Prostate gland (tissue), 2 donors: ENCODE measurements at regions not wholly inside any gene's neighbourhood (a gene's known extent, or its start where the extent isn't known, plus 50 kb on each side); places are given as distances from the start of the nearest gene placed in this dataset.
"Not testable (repeated sequence)": the region's sequence is repeated elsewhere in the genome, so short reads cannot be mapped to it uniquely, and the experiment has no call there.

Source experiments
- DNase-seq: peaks from one replicate; pipeline ENCODE4 v3.0.0-alpha.2; 2019; ENCODE audit warnings: low spot score
- H3K27ac ChIP-seq, 2 donors: fragments of 200-600 bp; sonication (generic); 2 replicates each; pipeline ENCODE4 v1.5.1; 2017 to 2019
- H3K27me3 ChIP-seq: fragments of 200-600 bp; sonication (generic); replicated peaks from 2 replicates; pipeline ENCODE4 v1.5.1; 2019; ENCODE audit not compliant: insufficient read depth
- H3K36me3 ChIP-seq, 2 donors: fragments of 200-600 bp; sonication (generic); 1 replicate in 1 of 2; 2 replicates in 1 of 2; pipeline versions ENCODE4 v1.5.1 to v1.8.1; 2017 to 2019
- H3K4me1 ChIP-seq: fragments of 200-600 bp; sonication (generic); replicated peaks from 2 replicates; pipeline ENCODE4 v1.5.1; 2019
- H3K4me3 ChIP-seq, 2 donors: fragments of 200-600 bp; sonication (generic); 2 replicates each; pipeline ENCODE4 v1.5.1; 2017 to 2019
- H3K9me3 ChIP-seq: fragments of 200-600 bp; sonication (generic); 2 replicates; pipeline ENCODE4 v1.5.1; 2017
- POLR2A ChIP-seq: fragments of 450-650 bp; IDR thresholded peaks from one replicate; pipeline ENCODE4 v1.6.1; 2016; ENCODE audit warnings: antibody characterized with exemption, mild to moderate bottlenecking
- POLR2AphosphoS5 ChIP-seq: sonication (generic); formaldehyde crosslinking; IDR thresholded peaks from one replicate; pipeline ENCODE4 v1.6.1; 2017; ENCODE audit warnings: antibody characterized with exemption
- WGBS: methylation state at CpG from one replicate; pipeline ENCODE4 v1.1.5; 2018; 5-methylcytosine and 5-hydroxymethylcytosine counted together
- intact Hi-C: fragments of 100-400 bp; cut with DNase I; formaldehyde crosslinking; loops from one replicate; pipeline ENCODE4 v1.14.2; 2022
- TF ChIP-seq, protein P1 (sequence below), 4 experiments: fragments of 200-600 bp in 2 of 4; fragments of 450-650 bp in 2 of 4; sonication (generic) in 2 of 4; IDR thresholded peaks; 1 replicate in 3 of 4; 2 replicates in 1 of 4; pipeline ENCODE4 v1.5.1; 2016 to 2019; ENCODE audit warnings: antibody characterized with exemption in 4 of 4, mild to moderate bottlenecking in 2 of 4, moderate library complexity in 2 of 4

DNA sequence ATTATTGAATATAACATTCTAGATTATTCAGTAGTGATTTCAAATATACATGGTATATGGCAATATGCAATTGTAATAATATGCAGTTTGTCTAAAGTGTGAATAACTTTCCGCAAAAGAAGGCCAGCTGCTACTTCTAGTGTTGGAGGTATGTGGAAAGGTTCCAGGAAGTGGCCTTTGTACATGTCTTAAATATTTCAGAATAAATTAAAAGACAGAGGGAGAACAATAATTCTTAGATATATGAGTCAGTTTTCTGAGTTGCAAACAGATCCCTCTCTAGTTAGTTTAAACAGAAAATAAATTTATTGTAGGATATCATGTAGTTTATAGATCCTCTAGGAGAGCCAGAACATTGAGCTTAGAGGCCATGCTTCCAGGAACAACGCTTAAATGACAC lies 210.8 kb upstream of the ELL2 start:
- Histone ChIP-seq H3K27ac (no peak overlapping the region), H3K36me3 (no peaks in the 10 kb centered on the region), H3K4me1 (no peaks in the 10 kb centered on the region), H3K27me3 (no peaks in the 10 kb centered on the region), H3K4me3 (no peak overlapping the region), H3K9me3 (no peaks in the 10 kb centered on the region)
- intact Hi-C loops, result no loop called here
- DNase-seq, result no peak
- TF ChIP-seq, protein P1, sequence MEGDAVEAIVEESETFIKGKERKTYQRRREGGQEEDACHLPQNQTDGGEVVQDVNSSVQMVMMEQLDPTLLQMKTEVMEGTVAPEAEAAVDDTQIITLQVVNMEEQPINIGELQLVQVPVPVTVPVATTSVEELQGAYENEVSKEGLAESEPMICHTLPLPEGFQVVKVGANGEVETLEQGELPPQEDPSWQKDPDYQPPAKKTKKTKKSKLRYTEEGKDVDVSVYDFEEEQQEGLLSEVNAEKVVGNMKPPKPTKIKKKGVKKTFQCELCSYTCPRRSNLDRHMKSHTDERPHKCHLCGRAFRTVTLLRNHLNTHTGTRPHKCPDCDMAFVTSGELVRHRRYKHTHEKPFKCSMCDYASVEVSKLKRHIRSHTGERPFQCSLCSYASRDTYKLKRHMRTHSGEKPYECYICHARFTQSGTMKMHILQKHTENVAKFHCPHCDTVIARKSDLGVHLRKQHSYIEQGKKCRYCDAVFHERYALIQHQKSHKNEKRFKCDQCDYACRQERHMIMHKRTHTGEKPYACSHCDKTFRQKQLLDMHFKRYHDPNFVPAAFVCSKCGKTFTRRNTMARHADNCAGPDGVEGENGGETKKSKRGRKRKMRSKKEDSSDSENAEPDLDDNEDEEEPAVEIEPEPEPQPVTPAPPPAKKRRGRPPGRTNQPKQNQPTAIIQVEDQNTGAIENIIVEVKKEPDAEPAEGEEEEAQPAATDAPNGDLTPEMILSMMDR (IDR thresholded peaks at IDR 0.05), result no peak
- TF ChIP-seq POLR2A, result no peak
- no peak for TF ChIP-seq POLR2AphosphoS5
- WGBS, result 66% methylated on average over 2 of the region's 2 CpGs

DNA sequence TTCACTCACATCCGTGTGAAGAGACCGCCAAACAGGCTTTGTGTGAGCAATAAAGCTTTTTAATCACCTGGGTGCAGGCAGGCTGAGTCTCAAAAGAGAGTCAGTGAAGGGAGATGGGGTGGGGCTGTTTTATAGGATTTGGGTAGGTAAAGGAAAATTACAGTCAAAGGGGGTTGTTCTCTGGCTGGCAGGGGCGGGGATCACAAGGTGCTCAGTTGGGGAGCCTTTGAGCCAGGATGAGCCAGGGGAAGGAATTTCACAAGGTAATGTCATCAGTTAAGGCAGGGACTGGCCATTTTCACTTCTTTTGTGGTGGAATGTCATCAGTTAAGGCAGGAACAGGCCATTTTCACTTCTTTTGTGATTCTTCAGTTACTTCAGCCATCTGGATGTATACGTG lies 210.3 kb upstream of the ELL2 start:
- DNase-seq, H3K4me1 ChIP-seq, intact Hi-C loops, H3K4me3 ChIP-seq, H3K36me3 ChIP-seq, H3K27me3 ChIP-seq, H3K9me3 ChIP-seq, H3K27ac ChIP-seq: not testable (repeated sequence)
- WGBS, result 83% methylated on average over 4 of the region's 4 CpGs

DNA sequence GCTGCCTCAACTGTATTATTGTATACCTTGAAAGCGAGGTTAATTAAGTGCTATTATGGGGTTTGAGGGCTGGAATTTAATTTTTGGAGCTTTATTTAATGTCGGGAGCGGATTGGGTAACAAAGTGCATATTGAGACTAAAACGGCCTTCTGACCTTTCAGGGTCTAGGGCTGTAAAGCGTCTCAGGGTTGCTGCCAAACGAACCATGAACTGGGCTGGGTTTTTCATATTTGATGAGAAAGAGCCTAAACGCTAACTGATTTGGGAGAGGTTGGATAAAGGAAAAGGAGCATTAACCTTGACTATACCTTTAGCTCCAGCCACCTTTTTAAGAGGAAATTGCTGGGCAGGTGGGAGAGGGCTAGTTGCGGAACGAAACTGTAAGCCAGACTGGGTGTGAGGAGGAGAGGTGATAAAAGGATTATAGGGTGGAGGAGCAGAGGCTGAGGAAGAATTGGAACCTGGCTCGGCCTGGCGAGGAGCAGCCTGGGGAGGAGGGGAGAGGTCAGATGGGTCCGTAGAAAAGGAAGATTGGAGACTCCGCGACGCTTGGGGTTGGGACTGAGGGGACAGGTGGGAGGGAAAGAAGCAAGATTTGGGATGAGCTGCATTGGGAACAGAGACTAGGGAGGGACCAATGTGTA lies 209.0 kb upstream of the ELL2 start:
- H3K36me3 ChIP-seq, DNase-seq, H3K4me3 ChIP-seq, intact Hi-C loops, H3K27me3 ChIP-seq, H3K9me3 ChIP-seq, H3K27ac ChIP-seq, H3K4me1 ChIP-seq: not testable (repeated sequence)
- 95% methylated on average over 15 of the region's 15 CpGs for WGBS

DNA sequence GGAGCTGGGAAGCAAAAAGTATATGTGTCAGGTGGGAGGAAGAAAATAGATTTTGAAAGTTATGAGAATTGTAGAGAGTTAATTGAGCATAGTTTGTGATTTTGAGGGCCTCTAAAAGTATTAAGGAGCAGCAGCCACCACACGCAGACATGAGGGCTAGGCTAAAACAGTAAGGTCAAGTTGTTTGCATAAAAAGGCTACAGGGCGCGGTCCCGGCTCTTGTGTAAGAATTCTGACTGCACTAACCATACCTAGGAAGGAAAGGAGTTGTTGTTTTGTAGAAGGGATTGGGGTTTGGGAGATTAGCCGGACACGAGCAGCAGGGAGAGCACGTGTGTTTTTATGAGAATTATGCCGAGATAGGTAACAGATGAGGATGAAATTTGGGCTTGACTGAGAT lies 207.2 kb upstream of the ELL2 start:
- H3K36me3 ChIP-seq, H3K27me3 ChIP-seq, H3K4me3 ChIP-seq, H3K4me1 ChIP-seq, DNase-seq, H3K9me3 ChIP-seq, H3K27ac ChIP-seq, intact Hi-C loops: not testable (repeated sequence)
- WGBS, result 91% methylated on average over 8 of the region's 8 CpGs

DNA sequence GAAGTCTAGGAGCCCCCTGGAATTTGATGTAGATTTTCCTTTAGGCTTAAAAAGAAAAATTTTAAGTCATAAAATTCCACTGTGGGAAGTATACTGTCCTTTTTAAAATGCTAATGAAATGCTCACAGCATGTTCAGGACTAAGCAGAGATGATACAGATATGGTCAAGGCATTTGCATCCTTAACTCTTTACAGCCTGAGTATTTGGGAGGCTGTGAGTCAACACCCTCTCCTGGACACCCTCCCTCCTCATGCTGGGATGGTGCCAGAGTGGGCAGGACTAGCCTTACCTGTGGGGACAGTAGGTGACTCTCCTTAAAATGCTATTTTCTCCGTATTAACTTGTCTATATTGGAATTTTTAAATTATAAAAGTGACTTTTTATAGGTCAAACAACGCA lies 197.4 kb upstream of the ELL2 start:
- DNase-seq, result no peak
- Histone ChIP-seq H3K4me3 (no peak overlapping the region), H3K9me3 (no peaks in the 10 kb centered on the region), H3K27me3 (no peaks in the 10 kb centered on the region), H3K36me3 (no peaks in the 10 kb centered on the region), H3K27ac (peak overlapping the region; percentile 27 to 75), H3K4me1 (no peaks in the 10 kb centered on the region)
- intact Hi-C loops, result no loop called here
- TF ChIP-seq POLR2A, result no peak
- WGBS, result 66% methylated on average over 2 of the region's 2 CpGs

DNA sequence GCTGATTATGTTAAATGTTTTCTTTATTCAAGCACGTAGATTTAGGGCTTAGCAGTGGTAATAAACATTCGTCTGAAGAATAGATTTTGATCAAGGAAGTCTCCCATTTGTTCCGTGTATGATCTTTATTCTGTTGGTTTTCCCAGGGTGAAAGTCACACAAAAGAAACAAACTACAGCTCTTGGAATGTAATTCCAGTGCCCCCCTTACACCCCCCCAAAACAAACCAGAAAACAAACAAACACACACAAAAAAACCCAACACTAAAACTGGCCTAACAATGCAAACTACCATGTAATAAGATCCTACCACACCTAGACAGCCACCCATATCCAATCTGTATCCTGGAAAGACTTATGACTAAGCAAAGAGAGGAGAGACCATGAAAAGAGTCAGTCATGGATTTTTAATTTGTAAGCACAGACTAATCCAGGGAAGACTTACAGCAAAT lies 196.2 kb upstream of the ELL2 start:
- Histone ChIP-seq H3K27ac (peak overlapping the region; percentile 54 to 75), H3K4me3 (no peak overlapping the region), H3K27me3 (no peaks in the 10 kb centered on the region), H3K9me3 (no peaks in the 10 kb centered on the region), H3K4me1 (no peaks in the 10 kb centered on the region), H3K36me3 (no peaks in the 10 kb centered on the region)
- TF ChIP-seq POLR2AphosphoS5 (peak; percentile 24), POLR2A (no peak)
- TF ChIP-seq, protein P1 (IDR thresholded peaks at IDR 0.05), result no peak
- WGBS, result 27% methylated on average over 3 of the region's 3 CpGs
- intact Hi-C loops, result no loop called here
- peak; percentile 24 for DNase-seq

DNA sequence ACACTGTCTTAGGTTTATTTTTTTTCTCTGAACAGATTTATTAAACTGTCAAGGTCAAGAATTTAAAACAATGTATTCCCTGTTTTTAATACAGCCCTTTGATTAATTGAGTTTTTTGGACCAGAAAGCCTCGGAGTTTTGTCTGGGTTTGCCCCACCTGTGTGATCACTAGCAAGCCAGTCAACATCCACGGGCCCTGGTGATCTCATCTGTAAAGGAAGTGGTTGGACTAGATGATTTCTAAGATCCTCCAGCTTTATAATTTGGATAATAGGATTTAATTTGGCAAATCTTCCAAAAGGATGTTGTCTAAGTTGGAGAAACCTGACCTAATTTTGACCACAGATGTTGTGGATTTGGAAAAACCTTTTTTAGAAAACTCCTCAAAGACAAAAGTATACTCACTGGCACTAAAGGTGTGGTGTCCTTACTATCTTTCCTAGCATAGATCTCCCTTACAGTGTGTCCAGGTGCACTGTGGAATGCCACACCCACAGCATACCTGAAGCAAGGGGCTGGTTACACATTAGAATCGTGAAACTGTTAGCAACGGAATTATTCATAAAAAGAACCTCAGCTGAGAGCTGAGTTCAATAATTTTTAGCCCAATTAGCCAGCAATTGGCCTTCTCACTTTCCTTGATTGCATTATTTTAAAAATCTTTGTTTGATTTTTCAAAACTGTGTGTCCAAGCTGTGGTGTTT lies 195.6 kb upstream of the ELL2 start:
- intact Hi-C loops, result no loop called here
- Histone ChIP-seq H3K27ac (peak overlapping the region; percentile 54 to 75), H3K27me3 (no peaks in the 10 kb centered on the region), H3K4me3 (no peak overlapping the region), H3K9me3 (no peaks in the 10 kb centered on the region), H3K36me3 (no peaks in the 10 kb centered on the region), H3K4me1 (no peaks in the 10 kb centered on the region)
- peak; percentile 35 for DNase-seq
- 22% methylated on average over 4 of the region's 4 CpGs for WGBS
- TF ChIP-seq POLR2A (no peak), POLR2AphosphoS5 (no peak)
- TF ChIP-seq, protein P1 (IDR thresholded peaks at IDR 0.05), result no peak
